IPS-NIHi11 (cell line): ENCODE measurements at regions not wholly inside any gene's neighbourhood (a gene's known extent, or its start where the extent isn't known, plus 50 kb on each side); places are given as distances from the start of the nearest gene placed in this dataset.

Experiments used
- DNase-seq: peaks from one replicate; pipeline ENCODE4 v3.0.0; 2012; ENCODE audit warnings: mixed read lengths, low spot score

GRCh38 chr11:45597097-45597496 lies 68.3 kb downstream of the CHST1 start:
- DNase-seq = no peak

DNA sequence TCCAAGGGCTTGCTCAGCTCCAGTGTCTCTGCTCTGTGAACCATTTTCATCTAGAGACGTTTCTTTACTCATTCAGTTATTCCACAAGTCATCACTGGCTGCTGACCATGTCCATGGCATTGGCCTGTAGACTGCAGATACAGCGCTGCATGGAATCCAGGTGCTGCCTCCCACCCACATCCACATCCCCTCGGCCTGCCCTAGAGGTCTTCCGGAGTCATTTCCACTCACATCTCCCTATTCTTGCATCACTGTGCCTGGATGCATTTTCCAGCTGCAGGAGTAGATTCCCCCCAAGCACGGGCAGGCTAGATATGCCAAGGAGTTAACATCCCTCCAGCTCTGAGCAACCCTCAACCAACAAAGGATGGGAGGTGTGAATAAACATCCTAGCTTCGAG lies 68.9 kb downstream of the CHST1 start:
- no peak for DNase-seq

GRCh38 chr11:45593992-45594391 lies 71.4 kb downstream of the CHST1 start:
- peak; percentile 48 for DNase-seq

DNA sequence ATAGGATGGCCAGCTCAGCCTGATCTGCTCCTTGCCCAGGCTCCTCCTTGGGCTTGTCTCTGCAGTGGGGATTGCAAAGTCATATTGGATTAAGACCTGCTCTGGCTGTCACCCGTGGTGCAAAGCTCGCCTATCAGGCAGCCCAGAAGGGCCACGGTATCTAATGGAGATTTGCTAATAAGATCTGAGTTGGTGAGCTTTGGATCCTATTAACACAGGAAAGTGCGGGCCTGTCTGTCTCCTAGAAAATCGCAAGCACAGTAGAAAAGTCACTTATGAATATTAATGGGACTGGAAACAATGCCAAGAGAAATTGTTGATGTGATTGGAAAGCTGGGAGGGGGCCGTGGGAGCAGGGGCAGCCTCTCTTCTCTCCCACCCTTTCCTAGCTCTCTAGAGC lies 72.8 kb downstream of the CHST1 start:
- DNase-seq = no peak

GRCh38 chr11:45590743-45591142 lies 74.7 kb downstream of the CHST1 start:
- no peak for DNase-seq

- no peak for DNase-seq
Observed at GRCh38 chr11:45585205-45585604, 80.2 kb downstream of the CHST1 start.

DNA sequence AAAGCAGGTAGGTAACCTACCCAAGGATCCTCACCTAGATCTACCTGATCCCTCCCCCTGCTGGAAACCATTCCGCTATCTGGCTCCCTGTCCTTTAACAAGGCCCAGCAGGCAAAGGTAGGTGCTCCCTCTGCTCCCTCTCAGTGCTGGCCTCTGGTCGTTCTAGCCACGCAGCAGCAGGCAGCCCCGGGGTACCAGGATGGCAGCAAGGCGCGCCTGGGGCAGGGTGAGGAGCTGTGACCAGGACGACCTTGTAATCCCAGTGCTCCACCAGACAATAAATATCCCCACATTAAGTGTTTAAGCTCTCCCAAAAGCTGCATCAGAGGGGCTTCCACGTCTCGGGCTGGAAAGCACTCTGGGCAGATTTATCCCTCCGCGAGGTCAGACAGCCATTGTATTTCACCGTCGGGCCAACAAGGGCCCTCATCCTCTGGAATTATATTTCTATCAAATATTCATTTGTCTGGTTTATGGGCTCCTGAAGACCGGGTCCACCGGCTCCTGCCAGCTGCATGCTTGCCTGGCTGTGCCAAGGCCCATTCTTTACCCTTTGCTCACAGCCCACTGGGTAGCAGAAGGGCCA lies 81.3 kb downstream of the CHST1 start:
- no peak for DNase-seq

GRCh38 chr11:45580399-45580798 lies 85.0 kb downstream of the CHST1 start:
- peak; percentile 82 for DNase-seq

DNA sequence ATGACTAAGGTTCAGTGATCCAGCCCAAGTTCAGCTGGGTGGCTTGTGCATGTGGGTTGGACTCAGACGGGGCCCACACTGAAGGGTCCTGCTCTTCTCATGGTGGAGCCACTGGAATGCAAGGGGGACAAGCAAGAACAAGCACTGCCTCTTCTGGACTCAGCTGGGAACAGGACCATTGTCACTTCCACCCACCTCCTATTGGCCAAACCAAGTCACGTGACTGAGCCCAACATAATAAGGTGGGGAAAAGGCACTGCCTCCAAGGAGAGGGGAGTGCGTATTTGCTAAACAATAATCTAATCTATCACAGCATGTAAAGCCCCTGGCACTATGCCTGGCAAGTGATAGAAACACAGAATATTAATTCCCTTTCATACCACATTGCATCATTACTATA lies 87.1 kb downstream of the CHST1 start:
- DNase-seq = no peak

DNA sequence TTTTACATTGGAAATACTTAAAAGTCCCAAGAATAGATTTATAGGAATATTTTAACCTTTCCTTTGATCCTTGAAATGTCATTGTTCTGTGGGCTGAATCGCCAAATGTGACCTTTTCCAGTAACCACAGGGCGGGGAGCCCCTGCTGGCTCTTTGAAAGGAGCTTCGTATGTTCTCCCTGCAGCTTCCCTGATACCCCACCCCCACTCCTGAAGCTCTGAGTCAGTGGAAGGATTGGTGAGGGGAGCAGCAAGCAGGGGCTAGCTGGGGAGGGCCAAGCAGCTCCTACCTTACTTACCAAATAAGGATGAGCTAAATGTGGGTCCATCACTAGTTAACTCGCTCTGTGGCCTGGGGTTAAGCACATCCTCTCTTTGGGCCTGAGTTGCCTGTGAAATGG lies 87.7 kb downstream of the CHST1 start:
- DNase-seq = peak; percentile 63

- DNase-seq = no peak
Observed at GRCh38 chr11:45576461-45577215, 88.8 kb downstream of the CHST1 start.

GRCh38 chr11:45573728-45574127 lies 91.7 kb downstream of the CHST1 start:
- DNase-seq = no peak

DNA sequence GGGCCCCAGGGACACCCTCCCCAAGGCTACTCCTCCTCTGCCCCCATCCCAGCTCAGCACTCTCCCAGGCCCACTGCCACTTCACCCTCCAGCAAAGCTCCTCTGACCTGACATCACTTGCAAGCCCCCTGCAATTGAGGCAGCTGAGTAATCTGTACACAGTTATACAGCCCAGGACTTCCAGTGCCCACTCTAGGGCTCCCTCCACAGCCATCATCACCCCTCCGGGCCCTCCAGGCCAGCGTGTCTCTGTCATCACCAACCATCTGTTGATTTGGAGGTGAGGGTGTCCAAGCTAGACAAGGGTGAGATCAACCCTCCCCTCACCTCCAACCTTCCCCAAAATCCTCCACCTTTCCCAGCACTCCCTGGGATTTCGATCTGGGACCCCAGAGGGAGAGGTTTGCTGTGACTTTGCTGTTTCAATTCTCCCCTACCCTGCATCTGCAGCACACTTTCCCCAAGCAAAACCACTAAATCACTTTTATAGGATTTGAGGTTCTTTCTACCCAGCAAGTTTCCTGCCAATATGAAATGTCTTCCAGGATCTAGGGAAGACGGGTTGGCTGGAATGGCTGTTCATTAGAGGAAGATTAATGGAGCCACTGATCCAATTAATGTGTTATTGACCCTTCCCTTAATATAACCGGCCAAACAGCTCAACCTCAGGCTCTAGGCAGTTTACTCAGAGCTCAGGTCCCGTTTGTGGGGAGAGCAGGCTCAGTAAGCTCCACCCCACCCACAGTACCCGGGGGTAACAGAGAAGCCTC lies 92.9 kb downstream of the CHST1 start:
- DNase-seq = no peak

DNA sequence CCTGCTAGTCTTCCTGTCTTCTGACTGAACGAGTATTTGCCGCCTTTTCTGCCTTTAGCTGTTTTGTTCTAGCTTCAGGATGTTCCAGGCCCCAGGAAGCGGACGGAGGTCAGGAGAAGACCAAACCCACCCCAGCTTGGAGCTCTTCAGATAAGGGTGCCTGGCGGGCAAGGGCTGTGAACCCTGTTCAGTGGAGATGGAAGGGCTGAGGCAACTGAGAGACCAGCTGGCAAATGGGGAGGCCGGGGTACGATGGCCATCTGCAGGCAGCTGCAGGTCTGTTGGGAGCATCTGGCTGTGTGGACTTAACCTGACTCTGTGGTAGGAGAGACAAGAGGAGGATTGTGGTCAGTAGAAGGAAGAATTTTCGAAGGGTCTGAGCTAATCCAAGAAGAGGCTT lies 95.6 kb downstream of the CHST1 start:
- DNase-seq = no peak

DNA sequence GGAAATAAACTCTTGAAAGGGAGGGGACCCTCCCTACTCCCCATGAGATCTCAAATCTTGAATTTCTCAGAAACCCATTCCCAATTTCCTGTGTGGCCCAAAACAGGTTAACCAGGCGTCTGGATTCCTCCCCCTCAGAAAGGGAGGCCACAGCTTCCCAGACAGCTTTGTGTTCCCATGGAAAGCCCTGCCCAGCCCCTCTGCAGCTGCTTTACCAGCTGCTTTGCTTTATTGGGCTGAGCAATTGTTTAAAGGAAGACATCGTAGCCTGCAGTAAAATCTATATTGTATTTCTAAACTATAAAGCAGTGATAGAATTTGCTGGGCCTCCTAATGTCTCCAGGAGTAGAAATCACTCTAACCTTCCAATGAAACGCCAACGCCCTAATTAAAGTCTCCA lies 97.4 kb downstream of the CHST1 start:
- no peak for DNase-seq

GRCh38 chr11:45565446-45565988 lies 99.9 kb downstream of the CHST1 start:
- no peak for DNase-seq

- DNase-seq = no peak
Observed at GRCh38 chr11:45563810-45564209, 101.6 kb downstream of the CHST1 start.

DNA sequence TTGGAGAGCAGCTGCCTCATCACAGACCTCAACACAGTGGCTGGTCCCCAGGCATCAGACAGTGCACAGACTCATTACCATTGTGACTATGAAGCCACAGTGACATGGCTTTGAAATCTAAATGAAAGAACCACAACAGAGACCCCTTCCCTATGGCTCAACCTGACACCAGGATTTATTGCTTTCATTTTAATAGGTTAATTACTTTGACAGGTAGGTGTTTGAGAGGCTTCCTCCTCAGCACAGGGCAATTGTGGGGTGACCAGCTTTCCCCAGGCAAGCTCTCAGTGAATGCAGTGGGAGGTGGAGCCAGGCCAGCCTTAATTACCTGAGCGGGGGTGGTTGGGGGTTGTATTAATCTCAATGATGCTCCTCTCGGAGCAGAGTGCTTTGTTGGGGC lies 102.3 kb downstream of the CHST1 start:
- DNase-seq = no peak

- DNase-seq = no peak
Observed at GRCh38 chr11:45560913-45561281, 104.5 kb downstream of the CHST1 start.

DNA sequence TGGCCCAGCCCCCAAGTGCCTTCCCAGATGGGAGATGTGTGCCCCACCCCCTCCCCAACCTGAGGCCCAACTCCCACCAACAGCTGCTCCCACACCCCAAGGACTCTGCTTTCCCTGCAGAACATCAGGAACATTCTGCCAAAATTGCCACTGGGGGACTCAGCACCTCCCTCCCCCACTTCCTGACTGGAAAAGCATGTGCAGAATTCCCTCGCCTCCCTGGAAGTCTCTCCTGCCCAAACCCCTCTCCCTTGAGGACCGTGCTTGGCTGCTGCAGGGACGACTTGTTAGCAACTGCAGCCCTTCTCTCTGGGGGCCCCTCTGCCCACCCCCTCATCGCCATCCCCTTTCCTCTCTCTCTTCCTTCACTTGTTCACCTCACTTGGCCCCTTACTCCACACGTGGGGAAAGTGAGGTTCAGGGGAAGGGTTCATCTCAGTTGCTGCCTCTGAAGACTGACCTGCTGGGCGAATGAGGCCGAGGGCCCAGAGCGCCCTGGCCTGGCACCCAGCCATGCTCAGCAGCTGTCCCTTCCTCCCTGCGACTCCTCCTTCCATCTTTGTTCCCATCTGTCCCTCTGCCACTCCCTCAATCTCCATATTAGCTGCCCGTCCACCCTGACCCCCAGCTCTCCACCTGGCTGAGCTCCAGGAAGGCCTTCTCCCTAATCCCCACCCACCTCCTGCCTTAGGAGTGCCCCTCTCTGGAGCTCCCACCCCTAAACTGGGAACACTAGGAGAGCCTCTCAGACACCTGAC lies 105.1 kb downstream of the CHST1 start:
- DNase-seq = no peak

DNA sequence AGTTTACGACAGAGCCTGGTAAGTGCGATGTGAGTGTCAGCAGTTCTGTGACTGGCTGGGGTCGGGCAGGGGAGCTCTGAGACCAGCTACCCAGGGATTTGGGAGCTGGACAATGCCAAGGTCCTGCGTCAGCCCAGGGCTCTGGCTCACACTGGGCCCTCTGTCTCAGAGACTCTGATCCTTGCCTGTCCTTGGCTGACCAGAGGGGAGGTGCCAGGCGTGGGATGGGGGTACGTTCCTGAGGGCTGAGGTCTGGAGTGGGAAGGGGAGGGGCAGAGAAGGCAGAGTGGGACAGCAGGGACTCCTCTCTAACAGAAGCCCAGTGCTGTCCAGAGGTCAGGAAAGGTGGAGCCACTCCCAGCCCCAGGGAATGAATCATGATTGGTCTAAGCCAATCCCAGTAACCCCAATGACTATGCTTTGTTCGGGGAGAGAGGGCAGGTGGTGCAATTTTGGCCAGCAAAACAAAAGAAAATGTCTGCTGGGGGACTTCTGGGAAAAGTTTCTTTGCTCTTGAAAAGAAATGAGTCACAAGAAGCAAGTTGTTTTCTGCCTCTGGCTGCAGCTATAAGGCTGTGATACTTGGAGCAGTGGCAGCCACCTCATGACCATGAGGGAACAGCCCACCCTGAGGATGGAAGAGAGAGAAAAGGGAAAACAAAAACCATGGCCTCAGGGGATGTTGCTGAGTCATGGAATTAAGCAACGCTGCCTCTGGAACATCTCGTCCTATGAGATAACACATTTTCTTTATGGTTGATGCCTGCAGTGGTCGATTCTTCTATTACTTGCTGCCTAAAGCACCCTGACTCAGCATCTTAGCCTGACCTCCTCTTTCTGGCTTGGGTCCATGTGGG lies 108.3 kb downstream of the CHST1 start:
- DNase-seq = no peak
